ENCODE measurements at regions not wholly inside any gene's neighbourhood (a gene's known extent, or its start where the extent isn't known, plus 50 kb on each side); places are given as distances from the start of the nearest gene placed in this dataset.

- Histone ChIP-seq H3K4me3 (no peak overlapping the region), H3K9me3 (no peaks in the 10 kb centered on the region)
These were observed 257.6 kb upstream of the CXXC4 start for GRCh38 chr4:104752337-104752736.

DNA sequence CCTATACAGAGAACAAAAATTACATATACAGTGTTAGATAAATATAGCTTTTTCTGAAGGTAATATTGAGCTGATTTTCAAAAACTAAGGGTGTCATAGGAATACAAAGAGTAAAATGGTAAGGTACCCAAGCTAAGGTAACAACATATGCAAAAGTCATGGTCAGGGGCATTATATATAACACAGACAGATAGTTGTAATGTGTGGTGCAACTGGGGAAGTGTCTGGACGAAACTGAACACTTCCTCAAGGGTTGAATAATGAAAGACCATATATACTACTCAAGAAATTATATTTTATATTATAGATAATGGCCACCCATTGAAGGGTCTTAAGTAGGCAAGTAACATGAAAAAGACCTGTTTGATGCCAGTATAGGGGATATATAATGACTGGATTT lies 262.1 kb upstream of the CXXC4 start:
- H3K9me3 ChIP-seq = no peaks in the 10 kb centered on the region
- H3K4me2 ChIP-seq = no peak overlapping the region
- H3K36me3 ChIP-seq = no peaks in the 10 kb centered on the region
- no peak for TF ChIP-seq Cebpa-rat (IDR thresholded peaks at IDR 0.05)
- H4K20me1 ChIP-seq = no peaks in the 10 kb centered on the region
- no peaks in the 10 kb centered on the region for H3K4me1 ChIP-seq
- H3K4me3 ChIP-seq = no peak overlapping the region
- no peaks in the 10 kb centered on the region for H3K27me3 ChIP-seq
- H3K27ac ChIP-seq = no peak overlapping the region
- no peak overlapping the region for H3K9ac ChIP-seq

More at GRCh38 chr4:104752337-104752736, 257.6 kb upstream of the CXXC4 start:
- Histone ChIP-seq H4K20me1 (no peaks in the 10 kb centered on the region), H3K27ac (no peak overlapping the region), H3K36me3 (no peaks in the 10 kb centered on the region), H3K4me2 (no peak overlapping the region), H3K9ac (no peak overlapping the region), H3K27me3 (no peaks in the 10 kb centered on the region), H3K4me1 (peaks cover 9% of the 10 kb centered on the region; the same call in 1 of the 2 replicates)
- no peak for TF ChIP-seq Cebpa-rat (IDR thresholded peaks at IDR 0.05)

DNA sequence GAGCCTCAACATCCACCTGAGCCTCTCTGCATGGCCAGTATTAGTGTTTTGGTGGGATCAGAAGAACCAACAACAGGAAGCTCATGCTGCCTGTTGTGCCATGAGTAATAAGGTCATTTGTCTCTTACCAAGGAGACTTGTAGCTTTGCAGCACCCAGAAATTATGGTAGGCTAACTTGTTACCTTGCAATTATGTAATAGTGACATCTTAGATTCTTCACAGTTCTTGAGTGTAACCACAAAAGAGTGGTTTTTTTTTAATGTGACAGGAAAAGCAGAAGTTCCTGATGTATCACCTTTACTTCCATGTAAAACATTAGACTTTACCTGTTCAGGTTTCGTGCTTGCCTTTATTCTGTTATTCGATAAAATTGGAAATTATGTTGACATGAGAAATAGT lies 263.9 kb upstream of the CXXC4 start:
- TF ChIP-seq Cebpa-rat (IDR thresholded peaks at IDR 0.05) = no peak
- Histone ChIP-seq H3K4me3 (no peak overlapping the region), H3K4me1 (peaks cover 11% of the 10 kb centered on the region), H4K20me1 (no peaks in the 10 kb centered on the region), H3K27me3 (no peaks in the 10 kb centered on the region), H3K4me2 (no peak overlapping the region), H3K9me3 (no peaks in the 10 kb centered on the region), H3K9ac (no peak overlapping the region), H3K36me3 (no peaks in the 10 kb centered on the region), H3K27ac (no peak overlapping the region)

DNA sequence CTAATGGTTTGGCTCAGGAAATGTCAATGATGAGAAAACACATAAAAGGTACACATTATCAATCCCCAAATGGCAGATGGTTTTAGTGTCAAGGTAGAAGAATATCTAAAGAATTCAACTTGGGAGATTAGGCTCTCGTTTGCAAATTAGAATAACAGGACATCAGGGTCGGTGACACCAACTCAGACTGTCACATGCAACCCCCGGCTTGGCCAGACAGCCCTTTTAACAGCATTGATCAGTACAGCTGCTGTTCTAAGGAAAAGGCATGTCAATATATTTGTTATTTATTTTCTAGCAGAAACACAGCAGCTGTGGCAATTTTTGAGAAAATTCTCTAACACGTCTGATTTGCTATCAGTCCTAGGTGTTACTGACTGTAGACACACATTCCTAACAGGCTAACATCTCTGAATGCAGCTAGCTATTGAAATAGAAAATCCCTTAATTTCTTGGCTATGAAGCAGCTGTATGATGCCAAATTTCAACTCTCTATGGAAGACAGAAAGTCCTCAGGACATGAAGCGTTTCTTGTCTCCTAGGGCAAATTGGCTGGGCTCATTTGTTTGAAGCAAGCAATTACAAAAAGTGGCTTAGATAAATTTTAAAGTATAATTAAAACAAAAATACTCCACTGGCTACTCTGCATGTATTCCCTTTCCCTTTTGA lies 269.0 kb upstream of the CXXC4 start:
- no peaks in the 10 kb centered on the region for H3K9me3 ChIP-seq
- H4K20me1 ChIP-seq = no peaks in the 10 kb centered on the region
- H3K4me2 ChIP-seq = no peak overlapping the region
- no peaks in the 10 kb centered on the region for H3K27me3 ChIP-seq
- no peak overlapping the region for H3K4me3 ChIP-seq
- H3K36me3 ChIP-seq = no peaks in the 10 kb centered on the region
- peaks cover 11% of the 10 kb centered on the region for H3K4me1 ChIP-seq
- no peak overlapping the region for H3K9ac ChIP-seq
- TF ChIP-seq Cebpa-rat (IDR thresholded peaks at IDR 0.05) = no peak
- no peak overlapping the region for H3K27ac ChIP-seq

- no peaks in the 10 kb centered on the region for H3K9me3 ChIP-seq
- H3K27ac ChIP-seq = no peak overlapping the region
- H3K4me1 ChIP-seq = peaks cover 11% of the 10 kb centered on the region
- no peak overlapping the region for H3K4me2 ChIP-seq
- no peaks in the 10 kb centered on the region for H3K36me3 ChIP-seq
- H3K4me3 ChIP-seq = no peak overlapping the region
- no peak for TF ChIP-seq Cebpa-rat (IDR thresholded peaks at IDR 0.05)
- H3K27me3 ChIP-seq = no peaks in the 10 kb centered on the region
- H4K20me1 ChIP-seq = no peaks in the 10 kb centered on the region
- no peak overlapping the region for H3K9ac ChIP-seq
These were observed 272.0 kb upstream of the CXXC4 start for GRCh38 chr4:104766676-104767075.

DNA sequence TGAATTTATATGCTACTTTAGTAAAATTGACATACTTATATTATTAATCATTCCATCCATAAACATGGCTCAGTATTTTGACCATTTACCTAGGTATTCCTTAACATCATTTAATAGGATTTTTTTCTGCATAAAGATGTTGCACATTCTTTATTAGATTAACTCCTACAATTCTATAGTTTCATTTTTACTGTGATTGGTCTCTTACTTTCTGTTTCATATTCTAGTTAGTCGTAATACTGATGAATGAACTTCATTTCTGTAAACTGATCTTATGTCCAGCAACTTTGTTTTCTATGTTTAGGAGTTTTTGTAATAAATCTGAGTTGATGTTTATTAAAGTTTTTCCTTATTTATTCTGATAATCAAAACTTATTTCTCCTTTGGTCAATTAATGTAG lies 278.2 kb upstream of the CXXC4 start:
- no peaks in the 10 kb centered on the region for H3K27me3 ChIP-seq
- H3K9me3 ChIP-seq = no peaks in the 10 kb centered on the region
- no peak for TF ChIP-seq Cebpa-rat (IDR thresholded peaks at IDR 0.05)
- H3K4me1 ChIP-seq = no peaks in the 10 kb centered on the region
- no peak overlapping the region for H3K4me3 ChIP-seq
- no peak overlapping the region for H3K4me2 ChIP-seq
- H3K9ac ChIP-seq = no peak overlapping the region
- no peak overlapping the region for H3K27ac ChIP-seq
- no peaks in the 10 kb centered on the region for H4K20me1 ChIP-seq
- H3K36me3 ChIP-seq = no peaks in the 10 kb centered on the region

DNA sequence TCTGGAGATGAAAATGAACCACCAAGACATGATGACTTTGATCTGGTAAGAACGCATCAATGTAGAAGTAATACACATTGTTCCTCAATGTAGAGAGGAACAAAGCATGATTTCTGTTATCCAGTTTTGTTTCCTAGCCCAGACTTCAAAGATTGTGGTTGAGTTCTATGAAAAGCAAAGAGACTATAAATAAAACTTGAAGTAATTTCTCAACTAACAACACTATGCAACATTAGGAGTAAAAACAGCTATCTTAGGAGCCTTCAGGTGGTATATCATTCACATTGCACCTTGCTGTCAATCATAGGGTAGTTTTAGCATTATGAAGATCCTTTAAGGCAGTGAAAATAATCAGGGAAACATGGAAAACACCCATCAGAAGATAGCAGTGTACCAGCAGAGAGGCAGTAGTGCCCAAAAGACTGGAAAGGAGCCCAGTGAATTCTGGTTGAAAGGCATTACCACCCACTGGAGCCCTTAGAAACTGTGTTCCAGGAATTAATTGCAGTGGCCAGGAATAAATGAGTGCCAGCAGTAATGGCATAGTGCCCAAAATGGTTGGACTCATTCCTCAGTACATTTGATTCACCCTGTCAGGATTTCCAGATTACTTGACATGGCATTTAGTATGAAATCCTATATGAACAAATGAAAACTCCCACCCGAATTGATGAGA lies 300.7 kb upstream of the CXXC4 start:
- no peak for TF ChIP-seq Cebpa-rat (IDR thresholded peaks at IDR 0.05)
- H4K20me1 ChIP-seq = no peaks in the 10 kb centered on the region

GRCh38 chr4:104811727-104812126 lies 317.0 kb upstream of the CXXC4 start:
- no peak overlapping the region for H3K4me3 ChIP-seq
- H3K27me3 ChIP-seq = no peaks in the 10 kb centered on the region
- no peak overlapping the region for H3K4me2 ChIP-seq
- no peak overlapping the region for H3K27ac ChIP-seq
- no peaks in the 10 kb centered on the region for H3K36me3 ChIP-seq
- no peak overlapping the region for H3K9ac ChIP-seq
- H3K4me1 ChIP-seq = no peaks in the 10 kb centered on the region
- no peaks in the 10 kb centered on the region for H3K9me3 ChIP-seq
- TF ChIP-seq Cebpa-rat (IDR thresholded peaks at IDR 0.05) = no peak
- no peaks in the 10 kb centered on the region for H4K20me1 ChIP-seq

More for the DNA sequence above, 300.7 kb upstream of the CXXC4 start:
- H3K36me3 ChIP-seq = no peaks in the 10 kb centered on the region
- no peaks in the 10 kb centered on the region for H3K9me3 ChIP-seq
- H3K4me1 ChIP-seq = peaks cover 15% of the 10 kb centered on the region
- H3K4me3 ChIP-seq = no peak overlapping the region
- H3K27ac ChIP-seq = no peak overlapping the region
- no peak overlapping the region for H3K9ac ChIP-seq
- peak overlapping the region; percentile 33 for H3K4me2 ChIP-seq
- H3K27me3 ChIP-seq = no peaks in the 10 kb centered on the region

DNA sequence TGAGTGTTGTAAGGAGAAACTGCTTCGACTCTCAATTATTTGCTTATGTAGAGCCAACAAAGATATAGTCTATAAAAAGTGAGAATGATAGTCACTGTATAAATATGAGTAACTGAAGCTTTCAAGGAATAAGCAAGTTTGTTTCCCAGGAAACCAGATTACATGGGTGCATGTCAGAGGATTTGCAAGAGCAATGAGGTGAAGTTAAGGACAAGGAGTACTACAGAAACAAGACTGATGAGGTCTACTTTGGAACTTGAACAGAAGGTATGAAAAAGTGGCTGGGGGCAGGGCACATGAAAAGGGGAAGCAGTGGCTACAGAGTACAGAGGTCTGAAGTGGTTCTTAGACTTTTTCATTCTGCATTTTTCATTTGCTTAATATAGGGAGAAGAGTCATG lies 321.0 kb upstream of the CXXC4 start:
- no peaks in the 10 kb centered on the region for H4K20me1 ChIP-seq
- no peaks in the 10 kb centered on the region for H3K9me3 ChIP-seq
- H3K4me3 ChIP-seq = no peak overlapping the region
- H3K36me3 ChIP-seq = no peaks in the 10 kb centered on the region
- H3K4me1 ChIP-seq = no peaks in the 10 kb centered on the region
- H3K9ac ChIP-seq = no peak overlapping the region
- no peak overlapping the region for H3K27ac ChIP-seq
- no peak overlapping the region for H3K4me2 ChIP-seq
- no peaks in the 10 kb centered on the region for H3K27me3 ChIP-seq
- no peak for TF ChIP-seq Cebpa-rat (IDR thresholded peaks at IDR 0.05)

GRCh38 chr4:104818579-104818978 lies 323.9 kb upstream of the CXXC4 start:
- Histone ChIP-seq H4K20me1 (no peaks in the 10 kb centered on the region), H3K27ac (no peak overlapping the region), H3K4me2 (no peak overlapping the region), H3K9me3 (no peaks in the 10 kb centered on the region), H3K36me3 (no peaks in the 10 kb centered on the region), H3K4me1 (no peaks in the 10 kb centered on the region), H3K4me3 (no peak overlapping the region), H3K9ac (no peak overlapping the region), H3K27me3 (no peaks in the 10 kb centered on the region)
- no peak for TF ChIP-seq Cebpa-rat (IDR thresholded peaks at IDR 0.05)

All from BLaER1 (cell line).